MM.1S (cell line): ENCODE measurements at regions not wholly inside any gene's neighbourhood (a gene's known extent, or its start where the extent isn't known, plus 50 kb on each side); places are given as distances from the start of the nearest gene placed in this dataset.

Experiments
- DNase-seq: peaks from one replicate; pipeline ENCODE4 v3.0.0-alpha.2; 2015
- H2AFZ ChIP-seq: fragments of 300-600 bp; sonication (generic); 2 replicates; pipeline ENCODE4 v1.6.0; 2016; ENCODE audit warnings: antibody characterized with exemption, low read length
- H3F3A ChIP-seq: fragments of 300-600 bp; sonication (generic); 2 replicates; pipeline ENCODE4 v1.6.1; 2016; ENCODE audit warnings: mild to moderate bottlenecking, antibody characterized with exemption, low read length, moderate library complexity, mixed read lengths; ENCODE audit not compliant: insufficient read depth
- H3K27ac ChIP-seq: fragments of 300-600 bp; sonication (generic); 2 replicates; pipeline ENCODE4 v1.5.1; 2016; ENCODE audit warnings: mild to moderate bottlenecking, low read length
- H3K27me3 ChIP-seq: fragments of 300-600 bp; sonication (generic); replicated peaks from 2 replicates; pipeline ENCODE4 v1.6.0; 2016; ENCODE audit warnings: low read length; ENCODE audit not compliant: insufficient read depth
- H3K36me3 ChIP-seq: fragments of 300-600 bp; sonication (generic); replicated peaks from 2 replicates; pipeline ENCODE4 v1.6.1; 2016; ENCODE audit warnings: mild to moderate bottlenecking, low read length, mixed read lengths; ENCODE audit not compliant: insufficient read depth
- H3K4me1 ChIP-seq: fragments of 300-600 bp; sonication (generic); 2 replicates; pipeline ENCODE4 v1.6.1; 2016; ENCODE audit warnings: low read length, mixed read lengths
- H3K4me2 ChIP-seq: fragments of 300-600 bp; sonication (generic); 2 replicates; pipeline ENCODE4 v1.6.0; 2016; ENCODE audit warnings: low read depth, low read length
- H3K4me3 ChIP-seq: fragments of 300-600 bp; sonication (generic); 2 replicates; pipeline ENCODE4 v1.5.1; 2016; ENCODE audit warnings: low read length, mixed read lengths
- H3K79me2 ChIP-seq: fragments of 300-600 bp; sonication (generic); 2 replicates; pipeline ENCODE4 v1.6.1; 2016; ENCODE audit warnings: mixed run types, low read length, mixed read lengths
- H3K9ac ChIP-seq: fragments of 300-600 bp; sonication (generic); 2 replicates; pipeline ENCODE4 v1.6.1; 2016; ENCODE audit warnings: low read length, mixed read lengths
- H3K9me2 ChIP-seq: fragments of 300-600 bp; sonication (generic); replicated peaks from 2 replicates; pipeline ENCODE4 v1.6.1; 2016; ENCODE audit warnings: mild to moderate bottlenecking, low read length, mixed read lengths; ENCODE audit not compliant: insufficient read depth
- H3K9me3 ChIP-seq: fragments of 300-600 bp; sonication (generic); replicated peaks from 2 replicates; pipeline ENCODE4 v1.6.1; 2016; ENCODE audit warnings: mild to moderate bottlenecking, low read length, mixed read lengths; ENCODE audit not compliant: insufficient read depth
- H4K20me1 ChIP-seq: fragments of 300-600 bp; sonication (generic); 2 replicates; pipeline ENCODE4 v1.6.1; 2016; ENCODE audit warnings: mild to moderate bottlenecking, low read length, moderate library complexity, mixed read lengths; ENCODE audit not compliant: insufficient read depth
- EZH2 ChIP-seq: fragments of 300-600 bp; sonication (generic); optimal IDR thresholded peaks from 2 replicates; pipeline ENCODE3; 2017; ENCODE audit warnings: low read depth, mild to moderate bottlenecking, antibody characterized with exemption, low read length, mixed read lengths
- EZH2phosphoT487 ChIP-seq: fragments of 300-600 bp; sonication (generic); IDR thresholded peaks from 2 replicates; pipeline ENCODE4 v1.6.1; 2018; ENCODE audit warnings: antibody characterized with exemption, low read length
- TF ChIP-seq, protein P1 (sequence below): fragments of 300-600 bp; sonication (generic); IDR thresholded peaks from 2 replicates; pipeline ENCODE4 v1.5.1; 2016; ENCODE audit warnings: antibody characterized with exemption, low read length, mixed read lengths

DNA sequence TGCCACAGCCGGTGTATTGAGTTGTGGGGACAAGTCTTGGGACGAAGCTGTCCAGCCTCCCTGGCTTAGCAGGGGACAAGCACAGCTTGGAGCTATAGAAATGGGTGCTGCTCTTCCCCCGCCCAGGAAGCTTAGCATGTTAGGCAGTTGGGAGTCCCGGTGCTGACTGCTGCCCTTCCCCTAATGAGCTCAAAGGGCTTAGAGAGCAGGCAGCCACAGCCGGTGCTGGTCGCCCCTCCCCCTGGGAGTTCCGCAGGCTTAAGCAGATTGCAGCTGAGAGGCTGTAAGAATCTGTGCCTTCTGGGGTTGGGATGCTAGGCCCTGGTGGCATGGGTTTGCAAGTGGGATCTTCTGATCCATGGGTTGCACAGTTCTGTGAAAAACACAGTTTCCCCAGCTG lies 237.3 kb downstream of the DCDC2C start:
- Histone ChIP-seq H2AFZ (no peak overlapping the region), H3K4me2 (no peak overlapping the region), H3K27me3 (no peaks in the 10 kb centered on the region), H3K4me3 (no peak overlapping the region), H3K9me2 (no peaks in the 10 kb centered on the region), H3K79me2 (no peaks in the 10 kb centered on the region), H3K9ac (no peak overlapping the region), H3K27ac (no peak overlapping the region), H3K4me1 (no peaks in the 10 kb centered on the region), H3F3A (no peaks in the 10 kb centered on the region), H3K36me3 (no peaks in the 10 kb centered on the region), H4K20me1 (no peaks in the 10 kb centered on the region), H3K9me3 (no peaks in the 10 kb centered on the region)
- TF ChIP-seq EZH2phosphoT487 (no peak), EZH2 (no peak)
- TF ChIP-seq, protein P1, sequence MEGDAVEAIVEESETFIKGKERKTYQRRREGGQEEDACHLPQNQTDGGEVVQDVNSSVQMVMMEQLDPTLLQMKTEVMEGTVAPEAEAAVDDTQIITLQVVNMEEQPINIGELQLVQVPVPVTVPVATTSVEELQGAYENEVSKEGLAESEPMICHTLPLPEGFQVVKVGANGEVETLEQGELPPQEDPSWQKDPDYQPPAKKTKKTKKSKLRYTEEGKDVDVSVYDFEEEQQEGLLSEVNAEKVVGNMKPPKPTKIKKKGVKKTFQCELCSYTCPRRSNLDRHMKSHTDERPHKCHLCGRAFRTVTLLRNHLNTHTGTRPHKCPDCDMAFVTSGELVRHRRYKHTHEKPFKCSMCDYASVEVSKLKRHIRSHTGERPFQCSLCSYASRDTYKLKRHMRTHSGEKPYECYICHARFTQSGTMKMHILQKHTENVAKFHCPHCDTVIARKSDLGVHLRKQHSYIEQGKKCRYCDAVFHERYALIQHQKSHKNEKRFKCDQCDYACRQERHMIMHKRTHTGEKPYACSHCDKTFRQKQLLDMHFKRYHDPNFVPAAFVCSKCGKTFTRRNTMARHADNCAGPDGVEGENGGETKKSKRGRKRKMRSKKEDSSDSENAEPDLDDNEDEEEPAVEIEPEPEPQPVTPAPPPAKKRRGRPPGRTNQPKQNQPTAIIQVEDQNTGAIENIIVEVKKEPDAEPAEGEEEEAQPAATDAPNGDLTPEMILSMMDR: no peak
- DNase-seq: no peak

DNA sequence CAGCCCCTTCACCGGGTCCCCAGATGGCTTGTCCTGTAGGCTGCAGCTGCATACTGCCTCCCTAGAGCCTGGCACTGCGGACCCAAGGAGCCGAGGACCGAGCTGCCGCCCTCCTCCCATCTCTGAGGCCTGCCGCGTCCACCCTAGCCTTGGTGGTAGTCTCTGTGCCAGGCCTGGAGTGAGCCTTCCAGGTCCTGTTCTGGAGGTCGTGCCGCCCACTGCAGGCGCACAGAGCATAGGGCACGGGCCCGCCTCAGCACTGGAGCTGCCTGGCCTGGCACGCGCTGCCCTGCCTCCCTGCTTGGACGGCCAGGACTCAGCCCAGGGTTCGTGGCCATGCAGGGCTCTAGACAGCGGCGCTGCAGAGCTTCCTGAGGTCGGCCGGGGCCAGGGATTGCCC lies 239.5 kb downstream of the DCDC2C start:
- Histone ChIP-seq H3K79me2 (no peaks in the 10 kb centered on the region), H3K4me3 (no peak overlapping the region), H3K27ac (no peak overlapping the region), H3F3A (no peaks in the 10 kb centered on the region), H3K9me3 (no peaks in the 10 kb centered on the region), H3K9me2 (no peaks in the 10 kb centered on the region), H4K20me1 (no peaks in the 10 kb centered on the region), H3K36me3 (no peaks in the 10 kb centered on the region), H3K27me3 (no peaks in the 10 kb centered on the region), H2AFZ (no peak overlapping the region), H3K4me2 (no peak overlapping the region), H3K4me1 (no peaks in the 10 kb centered on the region), H3K9ac (no peak overlapping the region)
- no peak for DNase-seq
- TF ChIP-seq, protein P1: no peak
- TF ChIP-seq EZH2phosphoT487 (no peak), EZH2 (no peak)

DNA sequence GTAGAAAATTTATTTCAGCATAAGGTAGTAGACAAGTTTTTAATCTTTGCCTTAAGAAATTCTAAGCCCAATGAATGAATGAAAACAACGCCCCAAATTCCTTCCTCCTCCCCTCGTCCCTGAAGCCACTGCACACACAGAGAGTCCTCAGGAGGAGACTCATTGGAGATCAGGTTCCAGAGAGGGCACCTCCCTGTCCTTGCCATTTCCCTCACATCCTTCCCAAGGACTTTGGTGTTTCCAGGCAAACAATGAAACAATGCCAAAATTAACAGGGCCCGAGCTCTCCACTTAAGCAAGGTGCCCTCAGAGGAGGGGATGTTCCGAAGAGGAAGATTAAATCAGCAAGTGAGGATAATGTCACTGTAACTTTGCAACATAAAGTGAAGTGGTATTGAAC lies 240.7 kb downstream of the DCDC2C start:
- DNase-seq: no peak
- H3K36me3 ChIP-seq: no peaks in the 10 kb centered on the region
- no peak overlapping the region for H3K4me3 ChIP-seq
- no peaks in the 10 kb centered on the region for H3K79me2 ChIP-seq
- no peak overlapping the region for H2AFZ ChIP-seq
- no peak for TF ChIP-seq EZH2phosphoT487
- TF ChIP-seq EZH2: no peak
- TF ChIP-seq, protein P1: no peak
- H4K20me1 ChIP-seq: no peaks in the 10 kb centered on the region
- no peaks in the 10 kb centered on the region for H3F3A ChIP-seq
- H3K9me2 ChIP-seq: no peaks in the 10 kb centered on the region
- no peaks in the 10 kb centered on the region for H3K27me3 ChIP-seq
- H3K9me3 ChIP-seq: no peaks in the 10 kb centered on the region
- H3K27ac ChIP-seq: no peak overlapping the region
- no peaks in the 10 kb centered on the region for H3K4me1 ChIP-seq
- no peak overlapping the region for H3K4me2 ChIP-seq
- H3K9ac ChIP-seq: no peak overlapping the region
